MM.1S (cell line): ENCODE measurements at regions not wholly inside any gene's neighbourhood (a gene's known extent, or its start where the extent isn't known, plus 50 kb on each side); places are given as distances from the start of the nearest gene placed in this dataset.

Experiments
- CTCF ChIP-seq: fragments of 300-600 bp; sonication (generic); IDR thresholded peaks from 2 replicates; pipeline ENCODE4 v1.5.1; 2016; ENCODE audit warnings: antibody characterized with exemption, low read length, mixed read lengths
- EZH2 ChIP-seq: fragments of 300-600 bp; sonication (generic); optimal IDR thresholded peaks from 2 replicates; pipeline ENCODE3; 2017; ENCODE audit warnings: low read depth, mild to moderate bottlenecking, antibody characterized with exemption, low read length, mixed read lengths

GRCh38 chr17:77404812-77405581, 264.2 kb downstream of the SEC14L1 start:
- TF ChIP-seq CTCF (no peak), EZH2 (no peak)
